IMR-90 (cell line): ENCODE measurements at regions not wholly inside any gene's neighbourhood (a gene's known extent, or its start where the extent isn't known, plus 50 kb on each side); places are given as distances from the start of the nearest gene placed in this dataset.
"Not testable (repeated sequence)": the region's sequence is repeated elsewhere in the genome, so short reads cannot be mapped to it uniquely, and the experiment has no call there.

Experiments used
- BHLHE40 ChIP-seq: fragments of 150-350 bp; IDR thresholded peaks from 2 replicates; pipeline ENCODE4 v1.6.1; 2016; ENCODE audit warnings: mild to moderate bottlenecking, low read depth, low read length
- CTCF ChIP-seq: conservative IDR thresholded peaks from 2 replicates; pipeline ENCODE4 v1.5.1; 2012; ENCODE audit warnings: mild to moderate bottlenecking, low read depth, low read length, improper control_type of control experiment
- MAFK ChIP-seq: IDR thresholded peaks from 2 replicates; pipeline ENCODE4 v1.6.1; 2012; ENCODE audit warnings: low read depth, low read length, improper control_type of control experiment
- MXI1 ChIP-seq: IDR thresholded peaks from 2 replicates; pipeline ENCODE4 v1.6.1; 2012; ENCODE audit warnings: low read depth, mild to moderate bottlenecking, low read length, moderate library complexity, borderline replicate concordance
- NFE2L2 ChIP-seq: fragments of 150-350 bp; IDR thresholded peaks from 2 replicates; pipeline ENCODE4 v1.6.1; 2016; ENCODE audit warnings: low read depth, mild to moderate bottlenecking, low read length
- POLR2A ChIP-seq: IDR thresholded peaks from 2 replicates; pipeline ENCODE4 v1.6.1; 2012; ENCODE audit warnings: mild to moderate bottlenecking, low read depth, low read length
- RAD21 ChIP-seq: IDR thresholded peaks from 2 replicates; pipeline ENCODE4 v1.6.1; 2012; ENCODE audit warnings: low read length, improper control_type of control experiment
- RCOR1 ChIP-seq: IDR thresholded peaks from 2 replicates; pipeline ENCODE4 v1.6.1; 2012; ENCODE audit warnings: mild to moderate bottlenecking, low read length, improper control_type of control experiment; ENCODE audit not compliant: insufficient replicate concordance
- RFX5 ChIP-seq: IDR thresholded peaks from 2 replicates; pipeline ENCODE4 v1.8.0; 2012; ENCODE audit warnings: low read depth, mild to moderate bottlenecking, low read length, moderate library complexity
- USF2 ChIP-seq: fragments of 150-350 bp; IDR thresholded peaks from 2 replicates; pipeline ENCODE4 v1.6.1; 2017; ENCODE audit warnings: mild to moderate bottlenecking, antibody characterized with exemption, low read length, low read depth

GRCh38 chr1:60940685-60941084 is 141.7 kb upstream of the NFIA start:
- TF ChIP-seq CTCF, POLR2A, MXI1, MAFK, USF2, RAD21, RCOR1, RFX5, NFE2L2, BHLHE40: not testable (repeated sequence)
